H1 (cell line): ENCODE measurements at regions not wholly inside any gene's neighbourhood (a gene's known extent, or its start where the extent isn't known, plus 50 kb on each side); places are given as distances from the start of the nearest gene placed in this dataset.

ENCODE experiments used
- ATF3 ChIP-seq: IDR thresholded peaks from 2 replicates; pipeline ENCODE4 v1.6.1; 2011; ENCODE audit warnings: low read depth, mild to moderate bottlenecking, low read length; ENCODE audit not compliant: insufficient read depth
- CHD1 ChIP-seq: IDR thresholded peaks from 2 replicates; pipeline ENCODE4 v1.6.1; 2012; ENCODE audit warnings: low read depth, low read length, improper control_type of control experiment
- CTBP2 ChIP-seq: IDR thresholded peaks from 2 replicates; pipeline ENCODE4 v1.7.0; 2011; ENCODE audit warnings: borderline replicate concordance, mild to moderate bottlenecking, moderate library complexity, mixed read lengths, low read length; ENCODE audit not compliant: insufficient read depth, insufficient read length
- CTCF ChIP-seq, 3 experiments: IDR thresholded peaks; 1 replicate in 2 of 3; 2 replicates in 1 of 3; pipeline versions ENCODE4 v1.5.1 to v1.6.1; 2011; ENCODE audit warnings: low read length in 3 of 3, mild to moderate bottlenecking in 3 of 3, inconsistent platforms in 2 of 3, low read depth in 1 of 3, moderate library complexity in 1 of 3; ENCODE audit not compliant: insufficient read depth in 1 of 3; ENCODE audit errors: control extremely low read depth in 1 of 3
- EGR1 ChIP-seq: IDR thresholded peaks from 2 replicates; pipeline ENCODE4 v1.6.1; 2011; ENCODE audit warnings: low read depth, low read length, borderline replicate concordance
- EP300 ChIP-seq, 2 experiments: IDR thresholded peaks; 1 replicate in 1 of 2; 2 replicates in 1 of 2; pipeline ENCODE4 v1.6.1; 2011 to 2012; ENCODE audit warnings: low read depth in 2 of 2, low read length in 2 of 2, mild to moderate bottlenecking in 2 of 2, borderline replicate concordance in 1 of 2, inconsistent platforms in 1 of 2, moderate library complexity in 1 of 2
- FOSL1 ChIP-seq: IDR thresholded peaks from 2 replicates; pipeline ENCODE4 v1.6.1; 2011; ENCODE audit warnings: mild to moderate bottlenecking, low read depth, low read length, moderate library complexity; ENCODE audit not compliant: insufficient read depth
- MAX ChIP-seq: IDR thresholded peaks from 2 replicates; pipeline ENCODE4 v1.6.1; 2012; ENCODE audit warnings: inconsistent platforms
- POLR2A ChIP-seq, 2 experiments: IDR thresholded peaks; 1 replicate in 1 of 2; 2 replicates in 1 of 2; pipeline ENCODE4 v1.6.1; 2011; ENCODE audit warnings: low read depth in 2 of 2, low read length in 2 of 2, mild to moderate bottlenecking in 2 of 2; ENCODE audit errors: control extremely low read depth in 1 of 2
- POLR2AphosphoS5 ChIP-seq: IDR thresholded peaks from 2 replicates; pipeline ENCODE4 v1.6.1; 2011; ENCODE audit warnings: low read depth, low read length
- SIN3A ChIP-seq, 2 experiments: IDR thresholded peaks in 1 of 2; conservative IDR thresholded peaks in 1 of 2; 2 replicates each; pipeline ENCODE4 v1.6.1; 2011 to 2012; ENCODE audit warnings: low read length in 2 of 2, improper control_type of control experiment in 1 of 2, low read depth in 1 of 2, mild to moderate bottlenecking in 1 of 2

- no peak for TF ChIP-seq MAX
- TF ChIP-seq EGR1 = no peak
- no peak for TF ChIP-seq CTCF (IDR thresholded peaks at IDR 0.05; ENCODE audit: control extremely low read depth in 1 of 3, insufficient read depth in 1 of 3, low read depth in 1 of 3, low read length in 3 of 3)
- no peak for TF ChIP-seq SIN3A (conservative IDR thresholded peaks at IDR 0.05 in 1 of 2, IDR thresholded peaks at IDR 0.05 in 1 of 2; ENCODE audit: low read depth in 1 of 2, low read length in 2 of 2)
- no peak for TF ChIP-seq EP300 (IDR thresholded peaks at IDR 0.05; ENCODE audit: borderline replicate concordance in 1 of 2, low read depth in 2 of 2, low read length in 2 of 2)
- no peak for TF ChIP-seq POLR2AphosphoS5
- TF ChIP-seq ATF3 = no peak
- TF ChIP-seq POLR2A (IDR thresholded peaks at IDR 0.05; ENCODE audit: control extremely low read depth in 1 of 2, low read depth in 2 of 2, low read length in 2 of 2) = no peak
- TF ChIP-seq CHD1 = no peak
- TF ChIP-seq CTBP2 = no peak
- no peak for TF ChIP-seq FOSL1
These were observed 83.1 kb downstream of the FZD1 start for GRCh38 chr7:91347290-91347689.
